RWPE1 (cell line): ENCODE measurements at regions not wholly inside any gene's neighbourhood (a gene's known extent, or its start where the extent isn't known, plus 50 kb on each side); places are given as distances from the start of the nearest gene placed in this dataset.

Experiments used
- CTCF ChIA-PET: fragments of 350-600 bp; sonication (Branson Sonifier 250); formaldehyde crosslinking; extraction: SDS; loops from one replicate; lab custom pipeline; 2021; lab: Yijun Ruan, JAX
- POLR2A ChIA-PET: fragments of 400-600 bp; formaldehyde crosslinking; extraction: SDS; loops from one replicate; lab custom pipeline; 2020; ENCODE audit warnings: antibody characterized with exemption; ENCODE audit not compliant: low non-redundant PET; lab: Yijun Ruan, JAX
- DNase-seq: peaks from one replicate; pipeline ENCODE4 v3.0.0; 2012; ENCODE audit warnings: low spot score
- H3K27ac ChIP-seq: fragments of 450-650 bp; 2 replicates; pipeline ENCODE4 v1.5.1; 2017
- TF ChIP-seq, protein P1 (sequence below): fragments of 450-650 bp; conservative IDR thresholded peaks from 2 replicates; pipeline ENCODE4 v1.5.1; 2017; ENCODE audit warnings: low read depth, mild to moderate bottlenecking

DNA sequence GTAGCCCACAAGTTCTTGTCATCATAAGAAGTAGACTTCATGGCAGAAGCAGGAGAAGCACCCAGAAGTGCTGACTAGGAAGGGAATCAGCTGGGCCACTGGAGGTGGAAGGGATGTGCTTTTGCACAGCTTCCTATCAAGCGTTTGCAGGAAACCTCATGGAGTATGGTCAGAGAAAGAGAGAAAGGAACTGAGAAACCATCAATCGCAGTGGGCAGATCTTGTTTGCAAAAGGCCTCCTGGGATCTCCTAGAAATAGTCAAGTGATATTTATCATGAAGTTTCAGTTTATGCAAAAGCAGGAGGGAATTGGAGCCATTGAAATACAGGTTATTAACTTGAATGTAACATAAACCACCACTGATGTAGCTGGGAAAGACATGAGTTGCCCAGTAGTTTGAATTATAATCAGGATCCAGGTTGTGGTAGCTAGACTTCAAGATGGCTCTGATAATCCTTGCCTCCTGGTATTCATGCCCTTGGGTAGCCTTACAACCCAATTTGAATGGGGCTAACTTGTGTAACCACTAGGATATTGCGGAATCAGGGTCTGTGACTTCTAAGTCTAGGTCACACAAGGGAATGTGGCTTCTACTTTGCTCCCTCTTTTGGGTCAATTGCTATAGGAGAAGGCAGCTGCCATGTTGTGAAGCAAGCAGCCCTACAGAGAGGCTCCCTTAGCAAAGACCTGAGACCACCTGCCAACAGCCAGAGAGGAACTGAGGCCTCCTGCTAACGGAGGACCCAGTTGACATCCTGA is 69.8 kb upstream of the TCF4 start:
- no peak for DNase-seq
- POLR2A ChIA-PET: no interaction called here
- TF ChIP-seq, protein P1, sequence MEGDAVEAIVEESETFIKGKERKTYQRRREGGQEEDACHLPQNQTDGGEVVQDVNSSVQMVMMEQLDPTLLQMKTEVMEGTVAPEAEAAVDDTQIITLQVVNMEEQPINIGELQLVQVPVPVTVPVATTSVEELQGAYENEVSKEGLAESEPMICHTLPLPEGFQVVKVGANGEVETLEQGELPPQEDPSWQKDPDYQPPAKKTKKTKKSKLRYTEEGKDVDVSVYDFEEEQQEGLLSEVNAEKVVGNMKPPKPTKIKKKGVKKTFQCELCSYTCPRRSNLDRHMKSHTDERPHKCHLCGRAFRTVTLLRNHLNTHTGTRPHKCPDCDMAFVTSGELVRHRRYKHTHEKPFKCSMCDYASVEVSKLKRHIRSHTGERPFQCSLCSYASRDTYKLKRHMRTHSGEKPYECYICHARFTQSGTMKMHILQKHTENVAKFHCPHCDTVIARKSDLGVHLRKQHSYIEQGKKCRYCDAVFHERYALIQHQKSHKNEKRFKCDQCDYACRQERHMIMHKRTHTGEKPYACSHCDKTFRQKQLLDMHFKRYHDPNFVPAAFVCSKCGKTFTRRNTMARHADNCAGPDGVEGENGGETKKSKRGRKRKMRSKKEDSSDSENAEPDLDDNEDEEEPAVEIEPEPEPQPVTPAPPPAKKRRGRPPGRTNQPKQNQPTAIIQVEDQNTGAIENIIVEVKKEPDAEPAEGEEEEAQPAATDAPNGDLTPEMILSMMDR: no peak
- H3K27ac ChIP-seq: no peak overlapping the region
- CTCF ChIA-PET: no interaction called here

DNA sequence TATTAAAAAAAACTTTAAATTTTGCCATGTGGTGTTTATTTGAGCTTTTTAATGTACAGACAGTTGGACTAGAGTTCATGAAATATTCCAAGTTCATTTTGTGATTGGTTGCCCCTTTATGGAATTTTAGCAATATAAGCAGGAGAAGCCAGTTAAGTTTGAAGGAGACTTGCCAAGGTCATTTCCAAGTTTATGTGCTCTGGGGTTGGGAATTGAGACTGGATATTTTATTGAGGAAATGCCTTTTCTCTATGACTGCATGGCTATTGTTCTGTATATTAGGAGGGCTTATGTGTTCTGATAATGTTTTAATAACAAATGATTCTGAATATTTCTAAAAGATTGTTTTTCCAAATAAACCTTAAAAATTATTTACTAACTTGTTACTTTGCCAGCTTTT is 67.0 kb upstream of the TCF4 start:
- ChIA-PET CTCF (no interaction called here), POLR2A (no interaction called here)
- no peak for DNase-seq
- TF ChIP-seq, protein P1: no peak
- no peak overlapping the region for H3K27ac ChIP-seq

DNA sequence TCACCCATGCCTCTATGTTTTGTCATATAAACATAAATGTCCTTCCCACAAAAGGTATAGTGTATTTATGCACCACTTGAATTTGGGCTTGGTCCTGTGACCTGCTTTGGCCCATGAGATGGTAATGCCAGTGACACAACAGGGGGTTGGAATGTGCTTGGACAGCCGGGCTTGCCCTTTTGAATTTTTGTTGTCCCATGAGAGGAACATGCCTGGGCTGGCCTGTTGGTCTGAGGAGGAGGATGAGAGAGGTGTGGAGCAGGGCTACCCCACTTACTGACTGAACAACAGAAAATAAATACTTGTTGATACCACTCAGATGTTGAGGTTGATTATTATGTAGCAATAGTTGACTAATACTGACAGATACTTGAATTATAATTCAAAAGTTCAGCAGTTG is 63.2 kb upstream of the TCF4 start:
- H3K27ac ChIP-seq: no peak overlapping the region
- ChIA-PET CTCF (no interaction called here), POLR2A (no interaction called here)
- DNase-seq: no peak
- TF ChIP-seq, protein P1: no peak

DNA sequence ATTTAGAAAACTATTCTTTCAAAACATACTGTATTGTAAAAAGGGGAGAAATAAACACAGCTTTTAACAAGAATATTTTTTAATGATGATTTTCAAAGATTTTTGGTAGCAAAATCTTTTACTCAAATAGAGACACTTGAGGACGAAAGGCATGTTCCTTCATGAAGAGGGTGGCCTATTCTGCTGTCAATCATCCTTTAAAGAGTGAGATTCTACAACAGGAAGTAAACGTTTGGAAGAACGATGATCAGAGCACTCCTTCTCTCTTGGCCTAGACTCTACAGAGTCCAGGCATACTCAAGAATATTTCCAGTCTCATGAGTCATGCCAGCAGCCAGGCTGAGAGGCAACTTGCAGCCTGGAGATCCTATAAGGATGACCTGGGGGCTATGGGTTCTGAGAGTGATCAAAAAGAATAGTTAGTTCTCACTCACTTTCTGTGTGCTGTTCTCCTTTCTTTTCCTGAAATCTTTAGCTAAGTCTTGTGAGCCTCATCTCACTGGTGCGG is 62.4 kb upstream of the TCF4 start:
- peak; percentile 2 for DNase-seq
- H3K27ac ChIP-seq: no peak overlapping the region
- ChIA-PET POLR2A (no interaction called here), CTCF (no interaction called here)
- TF ChIP-seq, protein P1: no peak

DNA sequence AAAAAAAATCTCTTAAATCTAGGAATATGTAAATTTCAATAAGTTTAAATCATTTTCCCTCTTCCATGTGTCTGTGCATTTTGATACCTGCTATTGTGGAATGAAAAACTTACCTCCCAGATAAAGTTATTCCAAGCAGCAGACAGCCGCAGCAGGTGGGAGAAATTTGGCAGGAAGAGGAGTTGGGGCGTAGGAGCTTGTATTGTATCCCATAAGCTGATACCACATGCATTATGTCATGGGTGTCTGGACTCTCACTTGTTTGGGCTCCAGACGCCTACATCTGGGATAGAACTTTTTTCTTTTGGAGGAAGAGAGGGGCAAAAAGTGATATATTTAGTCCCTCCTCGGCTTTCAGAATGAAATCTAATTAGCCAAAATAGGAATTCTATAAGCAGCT is 59.3 kb upstream of the TCF4 start:
- DNase-seq: no peak
- POLR2A ChIA-PET: no interaction called here
- TF ChIP-seq, protein P1: no peak
- CTCF ChIA-PET: interaction anchor here (0.6 kb wide), 1 partner anchor 11 kb away, joined by 4 read pairs; no protein-coding TSS in a partner anchor
- H3K27ac ChIP-seq: no peak overlapping the region

DNA sequence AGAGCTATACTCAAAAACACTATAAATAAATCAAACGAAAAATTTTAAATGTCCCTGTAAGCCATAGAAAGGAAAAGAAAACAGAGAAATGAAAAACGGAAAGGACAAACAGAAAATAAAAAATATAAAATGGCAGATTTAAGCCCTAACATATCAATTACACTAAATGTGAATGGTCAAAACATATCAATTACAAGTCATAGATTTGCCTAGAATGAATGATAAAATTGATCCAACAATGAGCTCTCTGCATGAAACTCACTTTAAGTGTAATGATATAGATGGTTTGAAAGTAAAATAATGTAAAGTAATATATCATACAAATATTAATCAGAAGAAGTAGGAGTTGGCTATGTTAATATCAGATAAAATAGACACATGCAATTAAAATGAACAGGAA is 54.2 kb upstream of the TCF4 start:
- TF ChIP-seq, protein P1: no peak
- ChIA-PET POLR2A (no interaction called here), CTCF (interaction anchor here (0.6 kb wide), 2 partner anchors 844 to 996 kb away, joined by 3 read pairs; no protein-coding TSS in a partner anchor)
- no peak for DNase-seq
- H3K27ac ChIP-seq: no peak overlapping the region
